OCI-LY1 (cell line): ENCODE measurements at regions not wholly inside any gene's neighbourhood (a gene's known extent, or its start where the extent isn't known, plus 50 kb on each side); places are given as distances from the start of the nearest gene placed in this dataset.

Experiments
- H2AFZ ChIP-seq: fragments of 200-600 bp; sonication (generic), shearing (Covaris generic); 2 replicates; pipeline ENCODE4 v1.6.0; 2014; ENCODE audit warnings: antibody characterized with exemption, mild to moderate bottlenecking, low read length
- H3F3A ChIP-seq: fragments of 200-600 bp; sonication (generic), shearing (Covaris generic); 2 replicates; pipeline ENCODE4 v1.6.0; 2014; ENCODE audit warnings: mild to moderate bottlenecking, antibody characterized with exemption, low read length, moderate library complexity; ENCODE audit not compliant: insufficient read depth
- H3K27ac ChIP-seq: fragments of 200-600 bp; sonication (generic); 2 replicates; pipeline ENCODE4 v1.5.1; 2014; ENCODE audit warnings: low read length, mixed run types, mild to moderate bottlenecking, low read depth; ENCODE audit not compliant: poor library complexity, severe bottlenecking
- H3K27me3 ChIP-seq: fragments of 200-600 bp; sonication (generic); 2 replicates; pipeline ENCODE4 v1.6.0; 2014; ENCODE audit warnings: antibody characterized with exemption, mild to moderate bottlenecking, low read length, moderate library complexity; ENCODE audit not compliant: insufficient read depth
- H3K36me3 ChIP-seq: fragments of 200-600 bp; sonication (generic); 2 replicates; pipeline ENCODE4 v1.6.1; 2014; ENCODE audit warnings: mild to moderate bottlenecking, antibody characterized with exemption, low read length, moderate library complexity, mixed read lengths; ENCODE audit not compliant: insufficient read depth
- H3K4me1 ChIP-seq: fragments of 200-600 bp; sonication (generic); 2 replicates; pipeline ENCODE4 v1.5.1; 2014; ENCODE audit warnings: mild to moderate bottlenecking, low read length, moderate library complexity; ENCODE audit not compliant: insufficient read depth, severe bottlenecking
- H3K4me2 ChIP-seq: fragments of 200-600 bp; sonication (generic), shearing (Covaris generic); 2 replicates; pipeline ENCODE4 v1.6.1; 2014; ENCODE audit warnings: low read length
- H3K4me3 ChIP-seq: fragments of 200-600 bp; sonication (generic); 2 replicates; pipeline ENCODE4 v1.5.1; 2014; ENCODE audit warnings: low read length, low read depth, mild to moderate bottlenecking, mixed read lengths; ENCODE audit not compliant: poor library complexity, severe bottlenecking
- H3K79me2 ChIP-seq: fragments of 200-600 bp; shearing (Covaris generic); 2 replicates; pipeline ENCODE4 v1.6.1; 2016; ENCODE audit warnings: mixed run types, low read length, mixed read lengths; ENCODE audit not compliant: insufficient read depth
- H3K9ac ChIP-seq: fragments of 200-600 bp; sonication (generic), shearing (Covaris generic); 2 replicates; pipeline ENCODE4 v1.6.1; 2014; ENCODE audit warnings: mild to moderate bottlenecking, low read length, mixed read lengths
- H3K9me2 ChIP-seq: fragments of 200-600 bp; sonication (generic), shearing (Covaris generic); 2 replicates; pipeline ENCODE4 v1.6.1; 2014; ENCODE audit warnings: low read depth, mild to moderate bottlenecking, low read length, mixed read lengths
- H3K9me3 ChIP-seq: fragments of 200-600 bp; shearing (Covaris generic); 2 replicates; pipeline ENCODE4 v1.6.1; 2014; ENCODE audit warnings: low read length, mixed read lengths
- H4K20me1 ChIP-seq: fragments of 200-600 bp; sonication (generic), shearing (Covaris generic); 2 replicates; pipeline ENCODE4 v1.6.0; 2016; ENCODE audit warnings: mild to moderate bottlenecking, low read length; ENCODE audit not compliant: insufficient read depth
- CTCF ChIP-seq: fragments of 200-600 bp; sonication (generic), shearing (Covaris generic); IDR thresholded peaks from 2 replicates; pipeline ENCODE4 v1.5.1; 2017; ENCODE audit warnings: mild to moderate bottlenecking, antibody characterized with exemption, low read length, moderate library complexity, mixed read lengths
- EZH2 ChIP-seq: fragments of 200-600 bp; sonication (generic), shearing (Covaris generic); IDR thresholded peaks from 2 replicates; pipeline ENCODE4 v1.8.0; 2017; ENCODE audit warnings: borderline replicate concordance, mixed run types, mild to moderate bottlenecking, antibody characterized with exemption, low read length, moderate library complexity, mixed read lengths

- Histone ChIP-seq H3K27ac (no peak overlapping the region), H2AFZ (no peak overlapping the region), H3K9me2 (no peaks in the 10 kb centered on the region), H4K20me1 (no peaks in the 10 kb centered on the region), H3K36me3 (no peaks in the 10 kb centered on the region), H3K4me1 (no peaks in the 10 kb centered on the region), H3F3A (no peaks in the 10 kb centered on the region), H3K4me2 (no peak overlapping the region), H3K9me3 (no peaks in the 10 kb centered on the region), H3K27me3 (no peaks in the 10 kb centered on the region), H3K4me3 (no peak overlapping the region), H3K79me2 (no peaks in the 10 kb centered on the region), H3K9ac (no peak overlapping the region)
- TF ChIP-seq EZH2 (no peak), CTCF (no peak)
These were observed 75.9 kb downstream of the NMUR2 start for GRCh38 chr5:152329207-152329606.

- Histone ChIP-seq H3K36me3 (no peaks in the 10 kb centered on the region), H2AFZ (no peak overlapping the region), H3K27ac (no peak overlapping the region), H4K20me1 (no peaks in the 10 kb centered on the region), H3K4me3 (no peak overlapping the region), H3K4me2 (no peak overlapping the region), H3K9ac (no peak overlapping the region), H3K79me2 (no peaks in the 10 kb centered on the region), H3K9me2 (no peaks in the 10 kb centered on the region), H3K27me3 (no peaks in the 10 kb centered on the region), H3K9me3 (no peaks in the 10 kb centered on the region), H3K4me1 (no peaks in the 10 kb centered on the region), H3F3A (no peaks in the 10 kb centered on the region)
- TF ChIP-seq EZH2 (no peak), CTCF (no peak)
These were observed 89.1 kb downstream of the NMUR2 start for GRCh38 chr5:152315942-152316341.

DNA sequence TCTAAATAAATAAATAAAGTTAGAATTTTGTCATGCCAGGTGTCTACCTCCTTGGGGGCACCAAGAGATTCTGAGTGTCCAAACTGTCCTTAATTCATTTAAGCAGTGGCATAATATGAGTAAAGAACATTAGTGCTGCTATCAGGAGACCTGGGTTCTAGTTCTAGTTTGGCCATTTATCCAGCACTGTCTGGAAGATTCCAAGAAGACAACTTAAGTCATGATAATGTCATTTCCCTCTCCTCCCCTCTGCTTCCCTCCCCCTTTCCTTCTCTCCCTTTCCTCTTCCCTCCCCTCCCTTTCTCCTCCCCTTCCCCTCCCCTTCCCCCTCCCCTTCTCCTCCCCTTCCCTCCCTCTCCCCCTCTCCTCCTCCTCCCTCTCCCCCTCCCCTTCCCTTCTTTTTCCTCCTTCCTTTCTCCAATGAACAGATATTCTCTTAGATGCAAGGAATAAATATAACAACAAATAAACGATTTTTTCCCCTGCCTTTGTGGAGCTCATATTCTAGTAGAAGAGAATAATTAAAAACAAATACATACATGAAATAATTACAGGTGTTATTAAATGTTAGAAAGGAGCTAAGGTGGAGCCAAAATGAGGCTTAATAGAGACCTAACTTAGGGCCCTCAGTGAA lies 90.8 kb downstream of the NMUR2 start:
- no peak overlapping the region for H3K4me2 ChIP-seq

More for the DNA sequence above, 90.8 kb downstream of the NMUR2 start:
- Histone ChIP-seq H3K9me3 (no peaks in the 10 kb centered on the region), H3F3A (no peaks in the 10 kb centered on the region), H3K79me2 (no peaks in the 10 kb centered on the region), H3K36me3 (no peaks in the 10 kb centered on the region), H3K9me2 (no peaks in the 10 kb centered on the region), H3K9ac (no peak overlapping the region), H3K27ac (no peak overlapping the region), H3K4me1 (no peaks in the 10 kb centered on the region), H3K27me3 (no peaks in the 10 kb centered on the region), H3K4me3 (no peak overlapping the region), H4K20me1 (no peaks in the 10 kb centered on the region), H2AFZ (no peak overlapping the region)
- TF ChIP-seq CTCF, result no peak
- TF ChIP-seq EZH2, result no peak
